ENCODE measurements at regions not wholly inside any gene's neighbourhood (a gene's known extent, or its start where the extent isn't known, plus 50 kb on each side); places are given as distances from the start of the nearest gene placed in this dataset.

DNA sequence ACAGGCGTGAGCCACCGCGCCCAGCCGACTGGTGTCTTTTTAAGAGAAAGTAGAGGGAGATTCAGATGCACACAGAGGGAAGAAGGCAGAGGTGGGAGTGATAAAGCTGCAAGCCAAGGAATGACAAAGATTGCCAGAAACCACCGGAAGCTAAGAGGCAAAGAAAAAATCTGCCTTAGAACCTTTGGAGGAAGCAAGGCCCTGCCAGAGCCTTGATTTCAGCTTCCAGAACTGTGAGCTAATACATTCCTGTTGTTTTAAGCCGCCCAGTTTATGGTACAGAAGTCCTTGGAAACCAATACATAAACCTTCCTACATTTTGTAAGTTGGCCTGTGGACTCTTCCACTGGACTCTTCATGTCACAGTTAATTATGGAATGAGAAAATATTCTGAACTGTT lies 71.7 kb upstream of the SOX21 start:
- Histone ChIP-seq H3K27ac (ENCODE audit: insufficient read depth, low read length) (no peak overlapping the region), H3K36me3 (ENCODE audit: control insufficient read depth, insufficient read depth, low read length) (no peaks in the 10 kb centered on the region), H3K4me3 (replicated peaks in 1 of 4; ENCODE audit: control extremely low read depth in 1 of 4, insufficient read depth in 1 of 4, low read depth in 3 of 4, low read length in 4 of 4) (no peak overlapping the region), H3K9ac (ENCODE audit: insufficient read depth, low read length) (no peak overlapping the region), H3K4me1 (ENCODE audit: control insufficient read depth, extremely low read depth, insufficient read depth, low read length) (no peaks in the 10 kb centered on the region), H4K20me1 (ENCODE audit: control insufficient read depth, extremely low read depth, insufficient read depth, low read length) (no peaks in the 10 kb centered on the region), H2AFZ (ENCODE audit: low read length) (no peak overlapping the region), H3K4me2 (ENCODE audit: extremely low read depth, insufficient read depth, low read length) (no peak overlapping the region), H3K79me2 (ENCODE audit: control insufficient read depth, insufficient read depth, low read length) (no peaks in the 10 kb centered on the region), H3K9me3 (ENCODE audit: control insufficient read depth, insufficient read depth, low read depth, low read length) (no peaks in the 10 kb centered on the region), H3K27me3 (ENCODE audit: control insufficient read depth, insufficient read depth, low read length) (no peaks in the 10 kb centered on the region)
- DNase-seq (ENCODE audit: low read depth in 2 of 2): peak in 1 of 2 donors; percentile 90
- TF ChIP-seq, protein P1, sequence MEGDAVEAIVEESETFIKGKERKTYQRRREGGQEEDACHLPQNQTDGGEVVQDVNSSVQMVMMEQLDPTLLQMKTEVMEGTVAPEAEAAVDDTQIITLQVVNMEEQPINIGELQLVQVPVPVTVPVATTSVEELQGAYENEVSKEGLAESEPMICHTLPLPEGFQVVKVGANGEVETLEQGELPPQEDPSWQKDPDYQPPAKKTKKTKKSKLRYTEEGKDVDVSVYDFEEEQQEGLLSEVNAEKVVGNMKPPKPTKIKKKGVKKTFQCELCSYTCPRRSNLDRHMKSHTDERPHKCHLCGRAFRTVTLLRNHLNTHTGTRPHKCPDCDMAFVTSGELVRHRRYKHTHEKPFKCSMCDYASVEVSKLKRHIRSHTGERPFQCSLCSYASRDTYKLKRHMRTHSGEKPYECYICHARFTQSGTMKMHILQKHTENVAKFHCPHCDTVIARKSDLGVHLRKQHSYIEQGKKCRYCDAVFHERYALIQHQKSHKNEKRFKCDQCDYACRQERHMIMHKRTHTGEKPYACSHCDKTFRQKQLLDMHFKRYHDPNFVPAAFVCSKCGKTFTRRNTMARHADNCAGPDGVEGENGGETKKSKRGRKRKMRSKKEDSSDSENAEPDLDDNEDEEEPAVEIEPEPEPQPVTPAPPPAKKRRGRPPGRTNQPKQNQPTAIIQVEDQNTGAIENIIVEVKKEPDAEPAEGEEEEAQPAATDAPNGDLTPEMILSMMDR (conservative IDR thresholded peaks at IDR 0.05 in 1 of 2, IDR thresholded peaks at IDR 0.05 in 1 of 2; ENCODE audit: low read depth in 1 of 2, low read length in 2 of 2): no peak
- no peak for TF ChIP-seq EZH2 (IDR thresholded peaks at IDR 0.05; ENCODE audit: low read length, missing control alignments)

DNA sequence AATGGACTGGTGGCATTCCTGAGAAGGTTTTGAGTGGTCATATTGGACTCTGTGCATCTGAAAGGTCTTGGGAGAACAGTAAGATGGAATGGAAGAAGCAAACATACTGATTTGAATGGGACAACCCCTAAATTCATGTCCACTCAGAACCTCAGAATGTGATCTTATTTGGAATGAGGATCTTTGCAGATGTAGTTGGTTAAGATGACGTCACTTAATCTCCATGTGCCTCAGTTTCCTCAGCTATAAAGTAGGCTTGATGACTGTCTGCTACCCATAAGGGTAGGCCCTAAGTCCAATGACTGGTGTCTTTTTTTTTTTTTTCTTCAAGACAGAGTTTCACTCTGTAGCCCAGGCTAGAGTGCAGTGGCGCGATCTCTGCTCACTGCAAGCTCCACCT lies 71.1 kb upstream of the SOX21 start:
- Histone ChIP-seq H3K9ac (ENCODE audit: insufficient read depth, low read length) (no peak overlapping the region), H4K20me1 (ENCODE audit: control insufficient read depth, extremely low read depth, insufficient read depth, low read length) (no peaks in the 10 kb centered on the region), H3K4me3 (replicated peaks in 1 of 4; ENCODE audit: control extremely low read depth in 1 of 4, insufficient read depth in 1 of 4, low read depth in 3 of 4, low read length in 4 of 4) (no peak overlapping the region), H2AFZ (ENCODE audit: low read length) (no peak overlapping the region), H3K4me2 (ENCODE audit: extremely low read depth, insufficient read depth, low read length) (no peak overlapping the region), H3K27me3 (ENCODE audit: control insufficient read depth, insufficient read depth, low read length) (no peaks in the 10 kb centered on the region), H3K9me3 (ENCODE audit: control insufficient read depth, insufficient read depth, low read depth, low read length) (no peaks in the 10 kb centered on the region), H3K36me3 (ENCODE audit: control insufficient read depth, insufficient read depth, low read length) (no peaks in the 10 kb centered on the region), H3K27ac (ENCODE audit: insufficient read depth, low read length) (no peak overlapping the region), H3K79me2 (ENCODE audit: control insufficient read depth, insufficient read depth, low read length) (no peaks in the 10 kb centered on the region), H3K4me1 (ENCODE audit: control insufficient read depth, extremely low read depth, insufficient read depth, low read length) (no peaks in the 10 kb centered on the region)
- no peak for DNase-seq (ENCODE audit: low read depth in 2 of 2)
- TF ChIP-seq EZH2 (IDR thresholded peaks at IDR 0.05; ENCODE audit: low read length, missing control alignments): no peak

DNA sequence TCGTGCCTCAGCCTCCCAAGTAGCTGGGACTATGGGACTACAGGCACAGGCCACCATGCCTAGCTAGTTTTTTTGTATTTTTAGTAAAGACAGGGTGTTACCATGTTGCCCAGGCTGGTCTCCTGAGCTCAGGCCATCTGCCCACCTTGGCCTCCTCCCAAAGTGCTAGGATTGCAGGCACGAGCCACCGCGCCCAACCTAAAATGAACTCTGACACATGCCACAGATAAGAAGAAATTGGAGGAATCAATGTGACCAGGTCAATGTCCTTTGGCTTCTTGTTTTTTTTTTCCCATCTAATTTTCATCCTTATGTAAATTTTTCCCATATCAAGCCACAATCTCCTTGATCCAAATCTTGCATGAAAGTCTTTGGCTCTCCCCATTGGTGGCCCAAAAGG lies 68.1 kb upstream of the SOX21 start:
- Histone ChIP-seq H2AFZ (ENCODE audit: low read length) (no peak overlapping the region), H3K4me1 (ENCODE audit: control insufficient read depth, extremely low read depth, insufficient read depth, low read length) (no peaks in the 10 kb centered on the region)
- TF ChIP-seq EZH2 (IDR thresholded peaks at IDR 0.05; ENCODE audit: low read length, missing control alignments): no peak
- TF ChIP-seq, protein P1 (conservative IDR thresholded peaks at IDR 0.05 in 1 of 2, IDR thresholded peaks at IDR 0.05 in 1 of 2; ENCODE audit: low read depth in 1 of 2, low read length in 2 of 2): no peak

More for the DNA sequence above, 68.1 kb upstream of the SOX21 start:
- no peak overlapping the region for H3K4me3 ChIP-seq (replicated peaks in 1 of 4; ENCODE audit: control extremely low read depth in 1 of 4, insufficient read depth in 1 of 4, low read depth in 3 of 4, low read length in 4 of 4)
- H3K27me3 ChIP-seq (ENCODE audit: control insufficient read depth, insufficient read depth, low read length): no peaks in the 10 kb centered on the region
- H3K79me2 ChIP-seq (ENCODE audit: control insufficient read depth, insufficient read depth, low read length): no peaks in the 10 kb centered on the region
- H3K9ac ChIP-seq (ENCODE audit: insufficient read depth, low read length): no peak overlapping the region
- no peak for DNase-seq (ENCODE audit: low read depth in 2 of 2)
- no peaks in the 10 kb centered on the region for H3K9me3 ChIP-seq (ENCODE audit: control insufficient read depth, insufficient read depth, low read depth, low read length)
- H4K20me1 ChIP-seq (ENCODE audit: control insufficient read depth, extremely low read depth, insufficient read depth, low read length): no peaks in the 10 kb centered on the region
- no peak overlapping the region for H3K4me2 ChIP-seq (ENCODE audit: extremely low read depth, insufficient read depth, low read length)
- no peak overlapping the region for H3K27ac ChIP-seq (ENCODE audit: insufficient read depth, low read length)
- H3K36me3 ChIP-seq (ENCODE audit: control insufficient read depth, insufficient read depth, low read length): no peaks in the 10 kb centered on the region
